ENCODE measurements at regions not wholly inside any gene's neighbourhood (a gene's known extent, or its start where the extent isn't known, plus 50 kb on each side); places are given as distances from the start of the nearest gene placed in this dataset.

DNA sequence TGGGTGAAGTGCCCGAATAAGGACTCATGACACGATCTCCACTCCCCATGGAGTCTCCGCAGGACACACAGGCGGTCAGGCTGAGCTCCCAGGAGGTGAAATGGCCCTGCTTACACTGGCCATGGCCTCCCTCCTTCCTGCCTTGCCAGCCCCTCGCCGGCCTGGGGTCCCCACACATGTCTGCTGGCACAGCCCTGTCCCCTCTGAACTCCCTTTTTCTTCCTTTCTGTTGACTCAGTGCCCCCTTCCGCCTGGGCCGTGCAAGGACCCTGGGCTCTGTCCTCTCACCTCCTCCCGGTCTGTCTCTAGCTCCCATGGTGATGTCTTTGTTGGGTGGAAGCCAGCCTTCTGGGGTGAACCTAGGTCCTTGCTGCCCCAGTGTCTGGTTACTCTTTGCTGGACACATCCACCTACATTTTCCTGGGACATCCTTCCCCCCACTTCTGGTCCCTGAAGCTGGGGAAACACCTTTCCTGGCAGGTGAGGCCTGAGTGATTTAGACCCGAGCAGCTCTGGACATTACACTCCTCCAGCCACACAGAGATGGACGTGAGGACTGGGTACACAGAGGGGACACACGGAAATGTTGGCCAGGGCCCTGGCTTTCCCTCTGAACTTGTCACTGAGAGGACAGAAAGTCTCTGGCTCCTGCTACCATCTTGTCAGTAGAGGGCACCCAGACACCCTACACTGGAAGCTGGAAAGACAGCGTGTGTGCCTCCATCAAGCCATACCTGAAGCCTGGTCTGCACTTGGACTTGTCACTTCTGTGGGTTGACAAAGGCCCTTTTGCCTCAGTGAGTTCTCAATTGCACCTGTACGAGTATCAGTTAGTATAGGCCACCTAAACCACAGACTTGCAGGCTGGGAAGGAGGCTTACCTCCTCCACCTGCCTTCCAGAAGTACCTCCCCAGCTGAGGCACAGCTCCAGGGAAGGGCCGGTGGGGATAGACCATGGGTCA lies 864.3 kb downstream of the TBC1D22A start:
- TF ChIP-seq, protein P1, sequence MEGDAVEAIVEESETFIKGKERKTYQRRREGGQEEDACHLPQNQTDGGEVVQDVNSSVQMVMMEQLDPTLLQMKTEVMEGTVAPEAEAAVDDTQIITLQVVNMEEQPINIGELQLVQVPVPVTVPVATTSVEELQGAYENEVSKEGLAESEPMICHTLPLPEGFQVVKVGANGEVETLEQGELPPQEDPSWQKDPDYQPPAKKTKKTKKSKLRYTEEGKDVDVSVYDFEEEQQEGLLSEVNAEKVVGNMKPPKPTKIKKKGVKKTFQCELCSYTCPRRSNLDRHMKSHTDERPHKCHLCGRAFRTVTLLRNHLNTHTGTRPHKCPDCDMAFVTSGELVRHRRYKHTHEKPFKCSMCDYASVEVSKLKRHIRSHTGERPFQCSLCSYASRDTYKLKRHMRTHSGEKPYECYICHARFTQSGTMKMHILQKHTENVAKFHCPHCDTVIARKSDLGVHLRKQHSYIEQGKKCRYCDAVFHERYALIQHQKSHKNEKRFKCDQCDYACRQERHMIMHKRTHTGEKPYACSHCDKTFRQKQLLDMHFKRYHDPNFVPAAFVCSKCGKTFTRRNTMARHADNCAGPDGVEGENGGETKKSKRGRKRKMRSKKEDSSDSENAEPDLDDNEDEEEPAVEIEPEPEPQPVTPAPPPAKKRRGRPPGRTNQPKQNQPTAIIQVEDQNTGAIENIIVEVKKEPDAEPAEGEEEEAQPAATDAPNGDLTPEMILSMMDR (conservative IDR thresholded peaks at IDR 0.05; ENCODE audit: low read depth in 2 of 2), result no peak
- TF ChIP-seq POLR2AphosphoS5 (IDR thresholded peaks at IDR 0.05; ENCODE audit: low read depth) (no peak), EZH2 (IDR thresholded peaks at IDR 0.05; ENCODE audit: low read depth, unreplicated experiment) (no peak), CREB1 (CRISPR knock-in tag; IDR thresholded peaks at IDR 0.05; ENCODE audit: low read depth) (no peak), ZNF331 (CRISPR knock-in tag; IDR thresholded peaks at IDR 0.05; ENCODE audit: low read depth) (no peak), EZH2phosphoT487 (IDR thresholded peaks at IDR 0.05; ENCODE audit: unreplicated experiment) (no peak), JUNB (IDR thresholded peaks at IDR 0.05; ENCODE audit: unreplicated experiment) (no peak), NANOG (IDR thresholded peaks at IDR 0.05; ENCODE audit: borderline replicate concordance) (no peak), STAT1 (IDR thresholded peaks at IDR 0.05; ENCODE audit: unreplicated experiment) (no peak), ZNF114 (CRISPR knock-in tag; IDR thresholded peaks at IDR 0.05) (no peak)
- TF ChIP-seq, protein P2, sequence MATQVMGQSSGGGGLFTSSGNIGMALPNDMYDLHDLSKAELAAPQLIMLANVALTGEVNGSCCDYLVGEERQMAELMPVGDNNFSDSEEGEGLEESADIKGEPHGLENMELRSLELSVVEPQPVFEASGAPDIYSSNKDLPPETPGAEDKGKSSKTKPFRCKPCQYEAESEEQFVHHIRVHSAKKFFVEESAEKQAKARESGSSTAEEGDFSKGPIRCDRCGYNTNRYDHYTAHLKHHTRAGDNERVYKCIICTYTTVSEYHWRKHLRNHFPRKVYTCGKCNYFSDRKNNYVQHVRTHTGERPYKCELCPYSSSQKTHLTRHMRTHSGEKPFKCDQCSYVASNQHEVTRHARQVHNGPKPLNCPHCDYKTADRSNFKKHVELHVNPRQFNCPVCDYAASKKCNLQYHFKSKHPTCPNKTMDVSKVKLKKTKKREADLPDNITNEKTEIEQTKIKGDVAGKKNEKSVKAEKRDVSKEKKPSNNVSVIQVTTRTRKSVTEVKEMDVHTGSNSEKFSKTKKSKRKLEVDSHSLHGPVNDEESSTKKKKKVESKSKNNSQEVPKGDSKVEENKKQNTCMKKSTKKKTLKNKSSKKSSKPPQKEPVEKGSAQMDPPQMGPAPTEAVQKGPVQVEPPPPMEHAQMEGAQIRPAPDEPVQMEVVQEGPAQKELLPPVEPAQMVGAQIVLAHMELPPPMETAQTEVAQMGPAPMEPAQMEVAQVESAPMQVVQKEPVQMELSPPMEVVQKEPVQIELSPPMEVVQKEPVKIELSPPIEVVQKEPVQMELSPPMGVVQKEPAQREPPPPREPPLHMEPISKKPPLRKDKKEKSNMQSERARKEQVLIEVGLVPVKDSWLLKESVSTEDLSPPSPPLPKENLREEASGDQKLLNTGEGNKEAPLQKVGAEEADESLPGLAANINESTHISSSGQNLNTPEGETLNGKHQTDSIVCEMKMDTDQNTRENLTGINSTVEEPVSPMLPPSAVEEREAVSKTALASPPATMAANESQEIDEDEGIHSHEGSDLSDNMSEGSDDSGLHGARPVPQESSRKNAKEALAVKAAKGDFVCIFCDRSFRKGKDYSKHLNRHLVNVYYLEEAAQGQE (IDR thresholded peaks at IDR 0.05; ENCODE audit: unreplicated experiment), result no peak
- TF ChIP-seq, protein P3, sequence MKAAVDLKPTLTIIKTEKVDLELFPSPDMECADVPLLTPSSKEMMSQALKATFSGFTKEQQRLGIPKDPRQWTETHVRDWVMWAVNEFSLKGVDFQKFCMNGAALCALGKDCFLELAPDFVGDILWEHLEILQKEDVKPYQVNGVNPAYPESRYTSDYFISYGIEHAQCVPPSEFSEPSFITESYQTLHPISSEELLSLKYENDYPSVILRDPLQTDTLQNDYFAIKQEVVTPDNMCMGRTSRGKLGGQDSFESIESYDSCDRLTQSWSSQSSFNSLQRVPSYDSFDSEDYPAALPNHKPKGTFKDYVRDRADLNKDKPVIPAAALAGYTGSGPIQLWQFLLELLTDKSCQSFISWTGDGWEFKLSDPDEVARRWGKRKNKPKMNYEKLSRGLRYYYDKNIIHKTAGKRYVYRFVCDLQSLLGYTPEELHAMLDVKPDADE (IDR thresholded peaks at IDR 0.05), result no peak
- TF ChIP-seq, protein P4, sequence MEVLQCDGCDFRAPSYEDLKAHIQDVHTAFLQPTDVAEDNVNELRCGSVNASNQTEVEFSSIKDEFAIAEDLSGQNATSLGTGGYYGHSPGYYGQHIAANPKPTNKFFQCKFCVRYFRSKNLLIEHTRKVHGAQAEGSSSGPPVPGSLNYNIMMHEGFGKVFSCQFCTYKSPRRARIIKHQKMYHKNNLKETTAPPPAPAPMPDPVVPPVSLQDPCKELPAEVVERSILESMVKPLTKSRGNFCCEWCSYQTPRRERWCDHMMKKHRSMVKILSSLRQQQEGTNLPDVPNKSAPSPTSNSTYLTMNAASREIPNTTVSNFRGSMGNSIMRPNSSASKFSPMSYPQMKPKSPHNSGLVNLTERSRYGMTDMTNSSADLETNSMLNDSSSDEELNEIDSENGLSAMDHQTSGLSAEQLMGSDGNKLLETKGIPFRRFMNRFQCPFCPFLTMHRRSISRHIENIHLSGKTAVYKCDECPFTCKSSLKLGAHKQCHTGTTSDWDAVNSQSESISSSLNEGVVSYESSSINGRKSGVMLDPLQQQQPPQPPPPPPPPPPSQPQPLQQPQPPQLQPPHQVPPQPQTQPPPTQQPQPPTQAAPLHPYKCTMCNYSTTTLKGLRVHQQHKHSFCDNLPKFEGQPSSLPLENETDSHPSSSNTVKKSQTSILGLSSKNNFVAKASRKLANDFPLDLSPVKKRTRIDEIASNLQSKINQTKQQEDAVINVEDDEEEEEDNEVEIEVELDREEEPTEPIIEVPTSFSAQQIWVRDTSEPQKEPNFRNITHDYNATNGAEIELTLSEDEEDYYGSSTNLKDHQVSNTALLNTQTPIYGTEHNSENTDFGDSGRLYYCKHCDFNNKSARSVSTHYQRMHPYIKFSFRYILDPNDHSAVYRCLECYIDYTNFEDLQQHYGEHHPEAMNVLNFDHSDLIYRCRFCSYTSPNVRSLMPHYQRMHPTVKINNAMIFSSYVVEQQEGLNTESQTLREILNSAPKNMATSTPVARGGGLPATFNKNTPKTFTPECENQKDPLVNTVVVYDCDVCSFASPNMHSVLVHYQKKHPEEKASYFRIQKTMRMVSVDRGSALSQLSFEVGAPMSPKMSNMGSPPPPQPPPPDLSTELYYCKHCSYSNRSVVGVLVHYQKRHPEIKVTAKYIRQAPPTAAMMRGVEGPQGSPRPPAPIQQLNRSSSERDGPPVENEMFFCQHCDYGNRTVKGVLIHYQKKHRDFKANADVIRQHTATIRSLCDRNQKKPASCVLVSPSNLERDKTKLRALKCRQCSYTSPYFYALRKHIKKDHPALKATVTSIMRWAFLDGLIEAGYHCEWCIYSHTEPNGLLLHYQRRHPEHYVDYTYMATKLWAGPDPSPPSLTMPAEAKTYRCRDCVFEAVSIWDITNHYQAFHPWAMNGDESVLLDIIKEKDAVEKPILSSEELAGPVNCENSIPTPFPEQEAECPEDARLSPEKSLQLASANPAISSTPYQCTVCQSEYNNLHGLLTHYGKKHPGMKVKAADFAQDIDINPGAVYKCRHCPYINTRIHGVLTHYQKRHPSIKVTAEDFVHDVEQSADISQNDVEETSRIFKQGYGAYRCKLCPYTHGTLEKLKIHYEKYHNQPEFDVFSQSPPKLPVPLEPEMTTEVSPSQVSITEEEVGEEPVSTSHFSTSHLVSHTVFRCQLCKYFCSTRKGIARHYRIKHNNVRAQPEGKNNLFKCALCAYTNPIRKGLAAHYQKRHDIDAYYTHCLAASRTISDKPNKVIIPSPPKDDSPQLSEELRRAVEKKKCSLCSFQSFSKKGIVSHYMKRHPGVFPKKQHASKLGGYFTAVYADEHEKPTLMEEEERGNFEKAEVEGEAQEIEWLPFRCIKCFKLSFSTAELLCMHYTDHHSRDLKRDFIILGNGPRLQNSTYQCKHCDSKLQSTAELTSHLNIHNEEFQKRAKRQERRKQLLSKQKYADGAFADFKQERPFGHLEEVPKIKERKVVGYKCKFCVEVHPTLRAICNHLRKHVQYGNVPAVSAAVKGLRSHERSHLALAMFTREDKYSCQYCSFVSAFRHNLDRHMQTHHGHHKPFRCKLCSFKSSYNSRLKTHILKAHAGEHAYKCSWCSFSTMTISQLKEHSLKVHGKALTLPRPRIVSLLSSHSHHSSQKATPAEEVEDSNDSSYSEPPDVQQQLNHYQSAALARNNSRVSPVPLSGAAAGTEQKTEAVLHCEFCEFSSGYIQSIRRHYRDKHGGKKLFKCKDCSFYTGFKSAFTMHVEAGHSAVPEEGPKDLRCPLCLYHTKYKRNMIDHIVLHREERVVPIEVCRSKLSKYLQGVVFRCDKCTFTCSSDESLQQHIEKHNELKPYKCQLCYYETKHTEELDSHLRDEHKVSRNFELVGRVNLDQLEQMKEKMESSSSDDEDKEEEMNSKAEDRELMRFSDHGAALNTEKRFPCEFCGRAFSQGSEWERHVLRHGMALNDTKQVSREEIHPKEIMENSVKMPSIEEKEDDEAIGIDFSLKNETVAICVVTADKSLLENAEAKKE (CRISPR knock-in tag; IDR thresholded peaks at IDR 0.05), result no peak

Measured in GM23338 (cell line).